IMR-90 (cell line): ENCODE measurements at regions not wholly inside any gene's neighbourhood (a gene's known extent, or its start where the extent isn't known, plus 50 kb on each side); places are given as distances from the start of the nearest gene placed in this dataset.

Experiments
- ATAC-seq: fragments of 200-7000 bp; cut with Tn5 transposase; 2 replicates; pipeline ENCODE4 v1.9.1; 2020; ENCODE audit warnings: low read depth, mild to moderate bottlenecking, moderate library complexity
- BruUV-seq: library from RNA; stranded (reverse); fragments of 400-500 nt; replicated peaks from 2 replicates; lab custom pipeline; 2021; lab: Mats Ljungman, UMichigan
- CTCF ChIA-PET: fragments of 300-600 bp; formaldehyde crosslinking; extraction: SDS; loops from one replicate; lab custom pipeline; 2021; ENCODE audit warnings: antibody characterized with exemption; lab: Yijun Ruan, JAX
- POLR2A ChIA-PET: fragments of 300-600 bp; sonication (Branson Sonifier 250); formaldehyde crosslinking; loops from one replicate; lab custom pipeline; 2022; ENCODE audit warnings: antibody characterized with exemption; ENCODE audit not compliant: unreplicated experiment; lab: Charles Lee
- DNase-seq: peaks from one replicate; pipeline ENCODE4 v3.0.0; 2013
- H2AFZ ChIP-seq: replicated peaks from 2 replicates; pipeline ENCODE3; 2013; ENCODE audit warnings: low read length, mild to moderate bottlenecking; ENCODE audit not compliant: poor library complexity
- H2AK5ac ChIP-seq: 2 replicates; pipeline ENCODE4 v1.6.1; 2013; ENCODE audit warnings: low read depth, low read length, inconsistent platforms
- H2AK9ac ChIP-seq: replicated peaks from 2 replicates; pipeline ENCODE3; 2013; ENCODE audit warnings: mild to moderate bottlenecking, low read depth, low read length, moderate library complexity; ENCODE audit not compliant: poor library complexity
- H2BK120ac ChIP-seq: 2 replicates; pipeline ENCODE4 v1.6.1; 2013; ENCODE audit warnings: low read depth, low read length, inconsistent platforms
- H2BK15ac ChIP-seq: 3 replicates; pipeline ENCODE4 v1.6.1; 2013; ENCODE audit warnings: low read depth, low read length, inconsistent platforms
- H2BK20ac ChIP-seq: 2 replicates; pipeline ENCODE4 v1.6.1; 2013; ENCODE audit warnings: low read depth, mild to moderate bottlenecking, inconsistent platforms, low read length, moderate library complexity
- H2BK5ac ChIP-seq: 2 replicates; pipeline ENCODE4 v1.6.1; 2013; ENCODE audit warnings: mild to moderate bottlenecking, low read depth, low read length, inconsistent platforms; ENCODE audit not compliant: poor library complexity, severe bottlenecking
- H3K14ac ChIP-seq: replicated peaks from 2 replicates; pipeline ENCODE4 v1.6.1; 2013; ENCODE audit warnings: low read depth, low read length, inconsistent platforms
- H3K18ac ChIP-seq: 2 replicates; pipeline ENCODE4 v1.6.1; 2013; ENCODE audit warnings: low read depth, low read length, control low read depth
- H3K23ac ChIP-seq: 2 replicates; pipeline ENCODE4 v1.6.1; 2013; ENCODE audit warnings: low read depth, low read length, inconsistent platforms
- H3K27ac ChIP-seq: 2 replicates; pipeline ENCODE4 v1.5.1; 2013; ENCODE audit warnings: mild to moderate bottlenecking, control low read depth, low read length; ENCODE audit not compliant: insufficient read depth
- H3K27me3 ChIP-seq: 2 replicates; pipeline ENCODE4 v1.6.1; 2013; ENCODE audit warnings: low read length; ENCODE audit not compliant: control insufficient read depth, insufficient read depth
- H3K36me3 ChIP-seq: 2 replicates; pipeline ENCODE4 v1.6.1; 2013; ENCODE audit warnings: low read length, mixed read lengths; ENCODE audit not compliant: control insufficient read depth, insufficient read depth
- H3K4ac ChIP-seq: 2 replicates; pipeline ENCODE4 v1.6.1; 2013; ENCODE audit warnings: low read depth, low read length, inconsistent platforms
- H3K4me1 ChIP-seq: 2 replicates; pipeline ENCODE4 v1.6.1; 2013; ENCODE audit warnings: low read length, mixed read lengths; ENCODE audit not compliant: control insufficient read depth, insufficient read depth
- H3K4me2 ChIP-seq: 2 replicates; pipeline ENCODE4 v1.6.1; 2013; ENCODE audit warnings: low read depth, mild to moderate bottlenecking, control low read depth, low read length, moderate library complexity
- H3K4me3 ChIP-seq: 2 replicates; pipeline ENCODE4 v1.5.1; 2013; ENCODE audit warnings: low read depth, mild to moderate bottlenecking, control low read depth, low read length, moderate library complexity; ENCODE audit not compliant: insufficient read depth
- H3K56ac ChIP-seq: 2 replicates; pipeline ENCODE4 v1.6.1; 2013; ENCODE audit warnings: low read length, inconsistent platforms; ENCODE audit not compliant: insufficient read depth; ENCODE audit errors: extremely low read depth
- H3K79me1 ChIP-seq, 2 experiments: 2 replicates each; pipeline ENCODE4 v1.6.1; 2013; ENCODE audit warnings: low read length in 2 of 2, inconsistent platforms in 1 of 2, low read depth in 1 of 2
- H3K9ac ChIP-seq: 2 replicates; pipeline ENCODE4 v1.6.1; 2013; ENCODE audit warnings: low read depth, low read length, control low read depth
- H3K9me1 ChIP-seq: 2 replicates; pipeline ENCODE4 v1.6.1; 2013; ENCODE audit warnings: low read length, inconsistent platforms; ENCODE audit not compliant: insufficient read depth
- H3K9me3 ChIP-seq: 2 replicates; pipeline ENCODE4 v1.6.1; 2013; ENCODE audit warnings: low read length; ENCODE audit not compliant: control insufficient read depth, insufficient read depth
- H4K20me1 ChIP-seq: 2 replicates; pipeline ENCODE4 v1.6.1; 2013; ENCODE audit warnings: low read length, inconsistent platforms; ENCODE audit not compliant: insufficient read depth
- H4K5ac ChIP-seq: 2 replicates; pipeline ENCODE4 v1.6.1; 2013; ENCODE audit warnings: mild to moderate bottlenecking, low read depth, low read length, control low read depth
- H4K8ac ChIP-seq, 2 experiments: 2 replicates each; pipeline ENCODE4 v1.6.1; 2013; ENCODE audit warnings: low read depth in 2 of 2, low read length in 2 of 2, control low read depth in 1 of 2, inconsistent platforms in 1 of 2
- H4K91ac ChIP-seq: 2 replicates; pipeline ENCODE4 v1.6.1; 2013; ENCODE audit warnings: low read depth, low read length, inconsistent platforms; ENCODE audit not compliant: insufficient read depth
- BHLHE40 ChIP-seq: fragments of 150-350 bp; IDR thresholded peaks from 2 replicates; pipeline ENCODE4 v1.6.1; 2016; ENCODE audit warnings: mild to moderate bottlenecking, low read depth, low read length
- CEBPB ChIP-seq: IDR thresholded peaks from 2 replicates; pipeline ENCODE4 v1.6.1; 2012; ENCODE audit warnings: low read depth, low read length, improper control_type of control experiment
- CHD1 ChIP-seq: IDR thresholded peaks from 2 replicates; pipeline ENCODE4 v1.6.1; 2012; ENCODE audit warnings: low read depth, low read length, improper control_type of control experiment
- FOS ChIP-seq: fragments of 150-350 bp; IDR thresholded peaks from 2 replicates; pipeline ENCODE4 v1.6.1; 2016; ENCODE audit warnings: low read depth, low read length
- MAFK ChIP-seq: IDR thresholded peaks from 2 replicates; pipeline ENCODE4 v1.6.1; 2012; ENCODE audit warnings: low read depth, low read length, improper control_type of control experiment
- MAZ ChIP-seq: IDR thresholded peaks from 2 replicates; pipeline ENCODE4 v1.6.1; 2012; ENCODE audit warnings: low read depth, mild to moderate bottlenecking, low read length, improper control_type of control experiment, moderate library complexity, borderline replicate concordance
- MXI1 ChIP-seq: IDR thresholded peaks from 2 replicates; pipeline ENCODE4 v1.6.1; 2012; ENCODE audit warnings: low read depth, mild to moderate bottlenecking, low read length, moderate library complexity, borderline replicate concordance
- NFE2L2 ChIP-seq: fragments of 150-350 bp; IDR thresholded peaks from 2 replicates; pipeline ENCODE4 v1.6.1; 2016; ENCODE audit warnings: low read depth, mild to moderate bottlenecking, low read length
- POLR2A ChIP-seq: IDR thresholded peaks from 2 replicates; pipeline ENCODE4 v1.6.1; 2012; ENCODE audit warnings: mild to moderate bottlenecking, low read depth, low read length
- RAD21 ChIP-seq: IDR thresholded peaks from 2 replicates; pipeline ENCODE4 v1.6.1; 2012; ENCODE audit warnings: low read length, improper control_type of control experiment
- RCOR1 ChIP-seq: IDR thresholded peaks from 2 replicates; pipeline ENCODE4 v1.6.1; 2012; ENCODE audit warnings: mild to moderate bottlenecking, low read length, improper control_type of control experiment; ENCODE audit not compliant: insufficient replicate concordance
- RFX5 ChIP-seq: IDR thresholded peaks from 2 replicates; pipeline ENCODE4 v1.8.0; 2012; ENCODE audit warnings: low read depth, mild to moderate bottlenecking, low read length, moderate library complexity
- SMC3 ChIP-seq: fragments of 150-350 bp; IDR thresholded peaks from 2 replicates; pipeline ENCODE4 v1.6.1; 2016; ENCODE audit warnings: low read depth, mild to moderate bottlenecking, antibody characterized with exemption, low read length, moderate library complexity
- WGBS, 2 experiments: methylation state at CpG; one replicate each; pipeline versions ENCODE4 v1.1.5 to v1.1.7; 2013; ENCODE audit warnings: missing lambda C conversion rate in 2 of 2; ENCODE audit not compliant: insufficient read length in 1 of 2; ENCODE audit errors: extremely low coverage in 2 of 2; 5-methylcytosine and 5-hydroxymethylcytosine counted together
- dilution Hi-C: fragments of 300-500 bp; cut with HindIII; formaldehyde crosslinking; loops from one replicate; pipeline ENCODE4 v1.14.3; 2018; ENCODE audit warnings: low sequenced_read_pairs; ENCODE audit not compliant: unreplicated experiment
- in situ Hi-C: fragments of 300-500 bp; cut with MboI; formaldehyde crosslinking; loops from 3 replicates; pipeline ENCODE4 v1.14.3; 2019; ENCODE audit warnings: low sequenced_read_pairs, inconsistent platforms, mixed read lengths
- intact Hi-C: fragments of 100-400 bp; cut with micrococcal nuclease; formaldehyde crosslinking; loops from 2 replicates; pipeline ENCODE4 v1.10.0; 2022
- TF ChIP-seq, protein P1 (sequence below): fragments of 150-350 bp; IDR thresholded peaks from 2 replicates; pipeline ENCODE4 v1.6.1; 2017; ENCODE audit warnings: mild to moderate bottlenecking, antibody characterized with exemption, low read length, low read depth
- TF ChIP-seq, protein P2 (sequence below): conservative IDR thresholded peaks from 2 replicates; pipeline ENCODE4 v1.5.1; 2012; ENCODE audit warnings: mild to moderate bottlenecking, low read depth, low read length, improper control_type of control experiment
- TF ChIP-seq, protein P3 (sequence below): fragments of 150-350 bp; IDR thresholded peaks from 2 replicates; pipeline ENCODE4 v1.6.1; 2016; ENCODE audit warnings: low read depth, mild to moderate bottlenecking, low read length, moderate library complexity, borderline replicate concordance

DNA sequence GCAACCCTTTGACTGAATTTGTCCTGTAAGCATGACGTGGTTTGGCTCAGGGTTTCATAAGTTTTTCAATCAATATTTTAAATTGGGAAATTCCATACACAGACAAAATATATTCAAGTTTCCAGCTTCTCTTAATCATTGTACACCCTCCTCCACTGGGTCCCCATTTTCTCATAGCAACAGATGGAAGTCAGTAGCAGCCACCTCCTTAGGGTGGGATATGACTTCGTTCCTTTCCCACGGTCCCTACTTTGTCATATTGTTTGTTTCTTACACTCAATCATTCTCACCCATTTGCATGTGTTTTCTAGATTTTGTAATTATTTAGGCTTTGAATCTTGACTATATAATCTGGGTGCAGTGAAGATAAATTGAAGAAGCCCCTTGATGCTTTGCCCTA is 664.5 kb upstream of the IGFBP7 start:
- no peak for ATAC-seq
- Histone ChIP-seq H3K23ac (no peak overlapping the region), H3K27ac (no peak overlapping the region), H3K4me2 (no peak overlapping the region), H3K4me3 (no peak overlapping the region), H2BK20ac (no peak overlapping the region), H3K79me1 (no peaks in the 10 kb centered on the region), H3K4ac (no peak overlapping the region), H3K9me3 (peaks cover 7% of the 10 kb centered on the region; the same call in 1 of the 2 replicates), H4K91ac (no peak overlapping the region), H3K36me3 (no peaks in the 10 kb centered on the region), H4K5ac (no peak overlapping the region), H2AK5ac (no peak overlapping the region), H3K56ac (no peak overlapping the region), H3K27me3 (no peaks in the 10 kb centered on the region), H4K20me1 (no peaks in the 10 kb centered on the region), H4K8ac (no peak overlapping the region), H2BK5ac (no peak overlapping the region), H3K9ac (no peak overlapping the region), H3K14ac (no peak overlapping the region), H2AK9ac (no peak overlapping the region), H2AFZ (no peak overlapping the region), H3K9me1 (no peaks in the 10 kb centered on the region), H3K18ac (no peak overlapping the region), H2BK120ac (no peak overlapping the region), H3K4me1 (no peaks in the 10 kb centered on the region), H2BK15ac (no peak overlapping the region)
- dilution Hi-C loops = no loop called here
- in situ Hi-C loops = no loop called here
- TF ChIP-seq MAFK (no peak), MAZ (no peak), BHLHE40 (no peak), RAD21 (no peak), POLR2A (no peak), MXI1 (no peak), SMC3 (no peak), CEBPB (no peak), FOS (no peak), RFX5 (no peak), RCOR1 (no peak), CHD1 (no peak), NFE2L2 (no peak)
- TF ChIP-seq, protein P1, sequence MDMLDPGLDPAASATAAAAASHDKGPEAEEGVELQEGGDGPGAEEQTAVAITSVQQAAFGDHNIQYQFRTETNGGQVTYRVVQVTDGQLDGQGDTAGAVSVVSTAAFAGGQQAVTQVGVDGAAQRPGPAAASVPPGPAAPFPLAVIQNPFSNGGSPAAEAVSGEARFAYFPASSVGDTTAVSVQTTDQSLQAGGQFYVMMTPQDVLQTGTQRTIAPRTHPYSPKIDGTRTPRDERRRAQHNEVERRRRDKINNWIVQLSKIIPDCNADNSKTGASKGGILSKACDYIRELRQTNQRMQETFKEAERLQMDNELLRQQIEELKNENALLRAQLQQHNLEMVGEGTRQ = no peak
- TF ChIP-seq, protein P2, sequence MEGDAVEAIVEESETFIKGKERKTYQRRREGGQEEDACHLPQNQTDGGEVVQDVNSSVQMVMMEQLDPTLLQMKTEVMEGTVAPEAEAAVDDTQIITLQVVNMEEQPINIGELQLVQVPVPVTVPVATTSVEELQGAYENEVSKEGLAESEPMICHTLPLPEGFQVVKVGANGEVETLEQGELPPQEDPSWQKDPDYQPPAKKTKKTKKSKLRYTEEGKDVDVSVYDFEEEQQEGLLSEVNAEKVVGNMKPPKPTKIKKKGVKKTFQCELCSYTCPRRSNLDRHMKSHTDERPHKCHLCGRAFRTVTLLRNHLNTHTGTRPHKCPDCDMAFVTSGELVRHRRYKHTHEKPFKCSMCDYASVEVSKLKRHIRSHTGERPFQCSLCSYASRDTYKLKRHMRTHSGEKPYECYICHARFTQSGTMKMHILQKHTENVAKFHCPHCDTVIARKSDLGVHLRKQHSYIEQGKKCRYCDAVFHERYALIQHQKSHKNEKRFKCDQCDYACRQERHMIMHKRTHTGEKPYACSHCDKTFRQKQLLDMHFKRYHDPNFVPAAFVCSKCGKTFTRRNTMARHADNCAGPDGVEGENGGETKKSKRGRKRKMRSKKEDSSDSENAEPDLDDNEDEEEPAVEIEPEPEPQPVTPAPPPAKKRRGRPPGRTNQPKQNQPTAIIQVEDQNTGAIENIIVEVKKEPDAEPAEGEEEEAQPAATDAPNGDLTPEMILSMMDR = no peak
- TF ChIP-seq, protein P3, sequence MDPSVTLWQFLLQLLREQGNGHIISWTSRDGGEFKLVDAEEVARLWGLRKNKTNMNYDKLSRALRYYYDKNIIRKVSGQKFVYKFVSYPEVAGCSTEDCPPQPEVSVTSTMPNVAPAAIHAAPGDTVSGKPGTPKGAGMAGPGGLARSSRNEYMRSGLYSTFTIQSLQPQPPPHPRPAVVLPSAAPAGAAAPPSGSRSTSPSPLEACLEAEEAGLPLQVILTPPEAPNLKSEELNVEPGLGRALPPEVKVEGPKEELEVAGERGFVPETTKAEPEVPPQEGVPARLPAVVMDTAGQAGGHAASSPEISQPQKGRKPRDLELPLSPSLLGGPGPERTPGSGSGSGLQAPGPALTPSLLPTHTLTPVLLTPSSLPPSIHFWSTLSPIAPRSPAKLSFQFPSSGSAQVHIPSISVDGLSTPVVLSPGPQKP = no peak
- BruUV-seq = no TSS peak
- no peak for DNase-seq
- WGBS, 2 experiments = no CpG with 5 or more reads among the region's 3 CpGs
- ChIA-PET CTCF (no interaction called here), POLR2A (no interaction called here)
- intact Hi-C loops = no loop called here
